C4-2B (cell line): ENCODE measurements at regions not wholly inside any gene's neighbourhood (a gene's known extent, or its start where the extent isn't known, plus 50 kb on each side); places are given as distances from the start of the nearest gene placed in this dataset.

Source experiments
- H3K27ac ChIP-seq: fragments of 450-650 bp; 2 replicates; pipeline ENCODE4 v1.5.1; 2017
- ZFX ChIP-seq: fragments of 450-650 bp; IDR thresholded peaks from 2 replicates; pipeline ENCODE4 v1.6.1; 2017
- TF ChIP-seq, protein P1 (sequence below): fragments of 450-650 bp; conservative IDR thresholded peaks from 2 replicates; pipeline ENCODE4 v1.5.1; 2017; ENCODE audit warnings: mild to moderate bottlenecking

DNA sequence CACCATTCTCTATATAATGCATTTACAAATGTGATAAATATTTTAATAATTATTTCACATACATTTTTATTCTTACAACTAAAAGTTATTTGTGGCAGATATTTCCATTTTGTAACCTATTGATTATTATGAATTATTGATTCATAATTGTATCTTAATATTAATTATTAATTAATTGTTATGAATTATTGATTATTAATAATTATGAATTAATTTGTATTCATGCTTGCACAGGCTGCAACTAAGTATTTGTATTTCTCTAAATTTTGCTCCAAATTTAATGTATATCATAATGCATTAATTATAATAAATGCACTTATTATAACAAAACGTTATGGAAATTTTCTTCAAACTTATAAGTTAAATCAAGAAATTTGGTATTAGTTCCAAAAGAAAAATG is 929.7 kb downstream of the PCDH7 start:
- no peak for TF ChIP-seq ZFX
- TF ChIP-seq, protein P1, sequence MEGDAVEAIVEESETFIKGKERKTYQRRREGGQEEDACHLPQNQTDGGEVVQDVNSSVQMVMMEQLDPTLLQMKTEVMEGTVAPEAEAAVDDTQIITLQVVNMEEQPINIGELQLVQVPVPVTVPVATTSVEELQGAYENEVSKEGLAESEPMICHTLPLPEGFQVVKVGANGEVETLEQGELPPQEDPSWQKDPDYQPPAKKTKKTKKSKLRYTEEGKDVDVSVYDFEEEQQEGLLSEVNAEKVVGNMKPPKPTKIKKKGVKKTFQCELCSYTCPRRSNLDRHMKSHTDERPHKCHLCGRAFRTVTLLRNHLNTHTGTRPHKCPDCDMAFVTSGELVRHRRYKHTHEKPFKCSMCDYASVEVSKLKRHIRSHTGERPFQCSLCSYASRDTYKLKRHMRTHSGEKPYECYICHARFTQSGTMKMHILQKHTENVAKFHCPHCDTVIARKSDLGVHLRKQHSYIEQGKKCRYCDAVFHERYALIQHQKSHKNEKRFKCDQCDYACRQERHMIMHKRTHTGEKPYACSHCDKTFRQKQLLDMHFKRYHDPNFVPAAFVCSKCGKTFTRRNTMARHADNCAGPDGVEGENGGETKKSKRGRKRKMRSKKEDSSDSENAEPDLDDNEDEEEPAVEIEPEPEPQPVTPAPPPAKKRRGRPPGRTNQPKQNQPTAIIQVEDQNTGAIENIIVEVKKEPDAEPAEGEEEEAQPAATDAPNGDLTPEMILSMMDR = no peak
- H3K27ac ChIP-seq = no peak overlapping the region

DNA sequence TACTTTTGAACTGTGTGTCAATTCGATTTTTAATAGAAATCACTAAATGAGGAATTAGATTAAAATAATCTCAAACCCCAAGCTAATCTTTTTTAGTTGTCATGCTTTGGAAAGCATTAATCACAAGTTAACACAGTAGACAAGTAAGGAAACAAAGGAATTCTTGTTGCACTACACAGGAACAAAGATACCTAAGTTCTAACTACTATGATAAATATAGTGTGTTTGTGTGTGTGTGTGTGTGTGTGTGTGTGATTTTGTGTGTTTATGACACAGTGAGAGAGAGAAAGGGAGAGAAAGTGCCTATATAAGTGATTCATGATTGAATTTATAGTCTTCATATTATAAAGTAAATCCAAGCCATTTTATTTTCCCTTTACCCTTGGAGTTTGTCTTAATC is 931.4 kb downstream of the PCDH7 start:
- no peak overlapping the region for H3K27ac ChIP-seq
- TF ChIP-seq, protein P1 = no peak
- no peak for TF ChIP-seq ZFX

DNA sequence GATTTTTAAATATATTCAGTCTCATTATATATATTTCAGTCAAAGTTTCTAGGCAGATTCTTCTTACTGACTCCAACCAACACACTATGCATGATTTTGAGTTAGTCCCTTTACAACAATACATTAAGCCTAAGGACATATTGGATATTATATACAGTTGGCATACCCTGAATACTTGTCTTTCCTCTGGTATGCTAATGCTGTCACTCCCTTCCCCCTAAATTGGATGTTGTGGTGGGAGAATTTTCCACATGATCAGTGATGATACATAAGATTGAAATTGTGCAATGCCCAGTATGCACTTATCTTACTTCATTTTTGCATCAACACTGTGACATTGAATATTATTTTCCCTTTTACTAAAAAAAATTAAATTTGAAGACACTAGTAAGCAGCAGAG is 935.2 kb downstream of the PCDH7 start:
- TF ChIP-seq ZFX = no peak
- TF ChIP-seq, protein P1 = no peak
- no peak overlapping the region for H3K27ac ChIP-seq

DNA sequence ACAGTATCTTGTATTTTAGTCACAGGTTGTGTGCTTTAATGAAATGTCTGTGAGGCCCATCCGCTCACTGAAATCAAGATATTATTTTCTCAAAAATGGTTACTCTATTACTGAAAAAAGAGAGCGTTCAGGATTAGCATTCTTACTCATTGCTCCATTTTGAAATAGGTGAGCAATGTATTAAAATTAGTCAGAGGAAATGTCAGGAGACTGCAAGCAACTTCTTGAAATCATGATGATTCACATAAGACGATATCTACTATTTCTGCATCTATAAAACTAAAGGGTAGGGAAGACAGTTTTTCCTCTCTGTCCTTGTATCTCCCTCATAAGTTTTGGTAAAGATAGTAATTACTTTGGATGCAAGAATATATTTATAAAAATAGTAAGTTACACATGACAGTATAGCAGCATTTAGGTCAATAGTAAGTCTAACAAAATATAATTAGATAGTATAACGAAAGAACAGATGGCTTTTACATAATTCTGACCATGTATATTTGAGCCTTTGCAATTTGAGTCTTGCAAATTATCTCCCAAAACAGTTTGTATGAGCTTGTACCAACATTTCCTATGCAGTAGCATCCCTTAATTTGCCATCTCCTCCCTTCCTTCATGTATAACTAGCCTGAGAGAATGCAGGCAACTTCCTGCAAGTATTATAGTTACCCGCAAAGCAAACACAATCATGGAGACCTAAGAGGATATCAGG is 937.8 kb downstream of the PCDH7 start:
- no peak overlapping the region for H3K27ac ChIP-seq
- no peak for TF ChIP-seq ZFX
- TF ChIP-seq, protein P1 = no peak

DNA sequence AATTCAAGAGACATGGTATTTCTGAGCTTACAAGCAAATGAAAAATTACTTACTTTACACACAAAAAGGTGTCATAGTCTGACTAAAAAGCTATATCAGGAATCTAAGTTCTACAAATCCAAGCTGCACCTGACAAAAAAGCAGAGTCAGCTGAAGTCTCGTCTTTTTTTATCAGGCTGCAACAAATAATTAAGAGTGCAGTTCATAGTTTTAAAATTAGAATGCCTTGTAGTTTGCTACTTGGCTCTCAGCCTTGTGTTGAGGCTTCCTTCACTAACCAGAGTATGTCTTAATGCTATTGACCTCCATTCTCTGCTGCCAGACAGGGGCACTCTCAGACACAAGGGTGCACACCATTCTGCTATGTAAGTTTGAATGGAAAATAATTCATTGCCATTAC is 940.7 kb downstream of the PCDH7 start:
- TF ChIP-seq ZFX = no peak
- TF ChIP-seq, protein P1 = no peak
- no peak overlapping the region for H3K27ac ChIP-seq

DNA sequence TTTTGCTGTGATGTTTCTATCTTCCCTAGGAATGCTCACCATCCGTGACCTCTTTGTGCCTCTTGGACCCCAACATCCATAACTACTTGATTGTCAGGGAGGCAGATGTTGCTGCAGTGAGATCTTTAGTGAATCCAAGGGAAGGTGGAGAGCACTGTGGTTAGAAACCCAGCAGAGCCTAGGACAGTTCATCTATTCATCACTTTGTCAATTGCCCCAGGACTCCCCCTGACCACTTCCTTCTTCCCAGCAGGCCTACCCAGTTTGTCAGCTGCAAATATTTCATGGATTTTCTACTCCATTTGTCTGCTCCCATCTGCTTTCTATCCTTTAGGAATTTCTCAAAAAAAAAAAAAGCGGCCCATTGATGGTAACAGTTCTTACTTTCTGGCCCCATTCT is 942.8 kb downstream of the PCDH7 start:
- H3K27ac ChIP-seq = no peak overlapping the region
- TF ChIP-seq, protein P1 = no peak
- TF ChIP-seq ZFX = no peak

DNA sequence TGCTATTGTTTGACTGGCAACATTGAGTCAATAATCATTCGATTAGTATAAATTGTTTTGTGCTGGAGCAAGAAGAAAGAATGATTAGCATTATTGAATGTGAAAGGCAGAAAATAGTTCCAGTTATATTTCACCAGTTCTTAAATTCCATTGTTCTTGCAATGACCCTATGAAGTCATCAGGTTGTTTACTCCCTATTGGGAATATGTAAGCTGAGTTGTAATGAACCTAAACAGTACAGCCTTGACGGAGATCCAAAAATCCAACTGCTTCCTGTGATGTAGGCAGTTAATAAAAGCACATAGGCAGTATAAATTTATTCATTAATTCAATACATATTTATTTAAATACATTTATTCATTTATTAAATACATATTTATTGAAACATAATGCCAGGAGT is 947.5 kb downstream of the PCDH7 start:
- H3K27ac ChIP-seq = no peak overlapping the region
- no peak for TF ChIP-seq ZFX
- TF ChIP-seq, protein P1 = no peak
